Small intestine (tissue), 7 donors: ENCODE measurements at regions not wholly inside any gene's neighbourhood (a gene's known extent, or its start where the extent isn't known, plus 50 kb on each side); places are given as distances from the start of the nearest gene placed in this dataset.
"Not testable (repeated sequence)": the region's sequence is repeated elsewhere in the genome, so short reads cannot be mapped to it uniquely, and the experiment has no call there.

ENCODE experiments used
- DNase-seq, 2 donors: peaks; one replicate each; pipeline versions ENCODE4 v3.0.0 to v3.0.0-alpha.2; 2013
- FAIRE-seq: peaks from 2 replicates; lab custom pipeline; 2012; peaks lifted over from hg19 to GRCh38; lab: Jason Lieb, UNC
- H3K27ac ChIP-seq, 3 donors: one replicate each; pipeline ENCODE4 v1.5.1; 2013; ENCODE audit warnings: low read length in 2 of 3, mild to moderate bottlenecking in 2 of 3, control low read depth in 1 of 3, inconsistent platforms in 1 of 3, low read depth in 1 of 3, moderate library complexity in 1 of 3
- H3K27me3 ChIP-seq, 3 donors: one replicate each; pipeline ENCODE4 v1.6.1; 2013; ENCODE audit warnings: low read length in 3 of 3, inconsistent platforms in 1 of 3; ENCODE audit not compliant: control insufficient read depth in 3 of 3, insufficient read depth in 3 of 3
- H3K36me3 ChIP-seq, 3 donors: one replicate each; pipeline ENCODE4 v1.6.1; 2013; ENCODE audit warnings: low read length in 3 of 3, inconsistent platforms in 1 of 3, low read depth in 1 of 3, mild to moderate bottlenecking in 1 of 3, moderate library complexity in 1 of 3; ENCODE audit not compliant: control insufficient read depth in 3 of 3, insufficient read depth in 2 of 3
- H3K4me1 ChIP-seq, 3 donors: one replicate each; pipeline ENCODE4 v1.6.1; 2013; ENCODE audit warnings: low read length in 2 of 3, inconsistent platforms in 1 of 3, low read depth in 1 of 3, mild to moderate bottlenecking in 1 of 3, moderate library complexity in 1 of 3; ENCODE audit not compliant: control insufficient read depth in 3 of 3, insufficient read depth in 2 of 3
- H3K4me3 ChIP-seq, 3 donors: one replicate each; pipeline ENCODE4 v1.5.1; 2013; ENCODE audit warnings: low read length in 3 of 3, control low read depth in 1 of 3, inconsistent platforms in 1 of 3, low read depth in 1 of 3, mild to moderate bottlenecking in 1 of 3, moderate library complexity in 1 of 3
- H3K9me3 ChIP-seq, 2 donors: one replicate each; pipeline ENCODE4 v1.6.1; 2013; ENCODE audit warnings: low read depth in 1 of 2, low read length in 1 of 2; ENCODE audit not compliant: control insufficient read depth in 2 of 2, insufficient read depth in 1 of 2
- WGBS, 3 donors: extraction: QIAGEN DNeasy Blood & Tissue Kit; methylation state at CpG; one replicate each; pipeline ENCODE4 v1.1.7; 2013; 5-methylcytosine and 5-hydroxymethylcytosine counted together
- donor health status: healthy with polysubstance abuse.
- donor health status: control.
- donor health status: control.
- donor health status: Bipolar disorder and iron deficiency.
- donor health status: healthy.

GRCh38 chr5:174897281-174897950 is 173.0 kb downstream of the MSX2 start:
- FAIRE-seq (no peak), DNase-seq (no peak)
- no peak overlapping the region for H3K4me3 ChIP-seq
- 69 to 81% (median 69%) methylated on average over 4 of the region's 4 CpGs for WGBS, 3 donors
- H3K27ac ChIP-seq: no peak overlapping the region
- H3K4me1 ChIP-seq: no peaks in the 10 kb centered on the region
- H3K36me3 ChIP-seq: no peaks in the 10 kb centered on the region
- no peaks in the 10 kb centered on the region for H3K27me3 ChIP-seq
- H3K9me3 ChIP-seq: peaks cover 0 to 2% of the 10 kb centered on the region in 2 donors

GRCh38 chr5:174895360-174895759 is 171.0 kb downstream of the MSX2 start:
- no peaks in the 10 kb centered on the region for H3K4me1 ChIP-seq
- FAIRE-seq: no peak
- H3K36me3 ChIP-seq: no peaks in the 10 kb centered on the region
- H3K27ac ChIP-seq: no peak overlapping the region
- H3K9me3 ChIP-seq: peaks cover 0 to 2% of the 10 kb centered on the region in 2 donors
- no peak for DNase-seq
- 43 to 50% (median 46%) methylated on average over 4 of the region's 4 CpGs for WGBS, 3 donors
- no peak overlapping the region for H3K4me3 ChIP-seq
- no peaks in the 10 kb centered on the region for H3K27me3 ChIP-seq

- no peak for FAIRE-seq
These were observed 168.4 kb downstream of the MSX2 start for GRCh38 chr5:174892742-174893141.

GRCh38 chr5:174880412-174881200 is 156.2 kb downstream of the MSX2 start:
- H3K9me3 ChIP-seq, H3K4me3 ChIP-seq, DNase-seq, FAIRE-seq, H3K36me3 ChIP-seq, H3K27me3 ChIP-seq, H3K4me1 ChIP-seq, H3K27ac ChIP-seq: not testable (repeated sequence)
- 93 to 97% (median 94%) methylated on average over 35 to 40 of the region's 40 CpGs for WGBS, 3 donors

More at GRCh38 chr5:174892742-174893141, 168.4 kb downstream of the MSX2 start:
- H3K4me1 ChIP-seq: no peaks in the 10 kb centered on the region
- no peak for DNase-seq
- no peak overlapping the region for H3K4me3 ChIP-seq
- H3K27ac ChIP-seq: no peak overlapping the region
- H3K27me3 ChIP-seq: no peaks in the 10 kb centered on the region
- peaks cover 0 to 2% of the 10 kb centered on the region in 2 donors for H3K9me3 ChIP-seq
- H3K36me3 ChIP-seq: no peaks in the 10 kb centered on the region
- 88 to 89% (median 88%) methylated on average over 7 of the region's 7 CpGs for WGBS, 3 donors

- 30 to 73% (median 51%) methylated on average over 1 of the region's 1 CpG for WGBS, 3 donors
- DNase-seq: no peak
- H3K4me3 ChIP-seq: no peak overlapping the region
These were observed 153.6 kb downstream of the MSX2 start for GRCh38 chr5:174877987-174878386.

GRCh38 chr5:174872271-174872670 is 147.9 kb downstream of the MSX2 start:
- Histone ChIP-seq H3K4me1 (no peaks in the 10 kb centered on the region), H3K9me3 (no peaks in the 10 kb centered on the region), H3K4me3 (no peak overlapping the region), H3K27ac (no peak overlapping the region), H3K36me3 (no peaks in the 10 kb centered on the region), H3K27me3 (peaks cover 0 to 1% (median 0%) of the 10 kb centered on the region in 3 donors)
- no peak for FAIRE-seq
- DNase-seq: no peak
- WGBS, 3 donors: 25 to 57% (median 35%) methylated on average over 1 of the region's 1 CpG

More at GRCh38 chr5:174877987-174878386, 153.6 kb downstream of the MSX2 start:
- Histone ChIP-seq H3K27me3 (no peaks in the 10 kb centered on the region), H3K36me3 (no peaks in the 10 kb centered on the region), H3K4me1 (no peaks in the 10 kb centered on the region), H3K9me3 (peaks cover 0 to 3% of the 10 kb centered on the region in 2 donors), H3K27ac (no peak overlapping the region)
- no peak for FAIRE-seq

GRCh38 chr5:174852143-174852542 is 127.8 kb downstream of the MSX2 start:
- H3K27me3 ChIP-seq: no peaks in the 10 kb centered on the region
- DNase-seq: no peak
- no peaks in the 10 kb centered on the region for H3K4me1 ChIP-seq
- H3K27ac ChIP-seq: no peak overlapping the region
- 66 to 72% (median 71%) methylated on average over 5 of the region's 5 CpGs for WGBS, 3 donors
- no peaks in the 10 kb centered on the region for H3K36me3 ChIP-seq
- FAIRE-seq: no peak
- H3K4me3 ChIP-seq: no peak overlapping the region
- no peaks in the 10 kb centered on the region for H3K9me3 ChIP-seq

- Histone ChIP-seq H3K36me3 (no peaks in the 10 kb centered on the region), H3K27me3 (no peaks in the 10 kb centered on the region), H3K27ac (no peak overlapping the region), H3K4me1 (no peaks in the 10 kb centered on the region), H3K4me3 (no peak overlapping the region), H3K9me3 (no peaks in the 10 kb centered on the region)
- WGBS, 3 donors: 46 to 58% (median 47%) methylated on average over 4 of the region's 4 CpGs
- DNase-seq (no peak), FAIRE-seq (no peak)
These were observed 126.3 kb downstream of the MSX2 start for GRCh38 chr5:174850565-174851169.
